ENCODE measurements at regions not wholly inside any gene's neighbourhood (a gene's known extent, or its start where the extent isn't known, plus 50 kb on each side); places are given as distances from the start of the nearest gene placed in this dataset.
"Not testable (repeated sequence)": the region's sequence is repeated elsewhere in the genome, so short reads cannot be mapped to it uniquely, and the experiment has no call there.

- H3K27me3 ChIP-seq; H3K9me3 ChIP-seq (ENCODE audit: low read depth); H2AFZ ChIP-seq; DNase-seq (ENCODE audit: low spot score); H3K4me3 ChIP-seq; H3K4me1 ChIP-seq (ENCODE audit: insufficient read depth); H3K9me2 ChIP-seq (replicated peaks; ENCODE audit: insufficient read depth); H3K27ac ChIP-seq; H3K36me3 ChIP-seq (replicated peaks; ENCODE audit: insufficient read depth, low read depth); H3K4me2 ChIP-seq; H4K20me1 ChIP-seq (ENCODE audit: insufficient read depth, poor library complexity, severe bottlenecking); H3K79me2 ChIP-seq: not testable (repeated sequence)
- 50% methylated on average over 1 of the region's 2 CpGs for WGBS (ENCODE audit: low lambda C conversion rate, missing lambda C conversion rate)
Measured at GRCh38 chr1:761791-762190, 75.3 kb upstream of the OR4F16 start.

DNA sequence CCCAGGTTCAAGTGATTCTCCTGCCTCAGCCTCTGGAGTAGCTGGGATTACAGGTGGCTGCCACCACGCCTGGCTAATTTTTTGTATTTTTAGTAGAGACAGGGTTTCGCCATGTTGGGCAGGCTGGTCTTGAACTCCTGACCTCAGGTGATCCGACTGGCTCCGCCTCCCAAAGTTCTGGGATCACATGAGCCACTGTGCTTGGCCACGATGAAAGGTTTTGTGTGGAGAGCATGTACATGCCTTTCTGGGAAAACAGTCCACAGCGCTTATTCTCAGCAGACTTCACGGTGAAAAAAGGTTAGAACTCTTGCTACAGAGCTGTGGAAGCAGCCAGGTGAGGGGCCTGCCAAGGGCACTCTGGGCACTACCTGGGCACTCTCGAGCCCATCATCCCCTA is 85.0 kb upstream of the OR4F16 start:
- not testable (repeated sequence) for H3K36me3 ChIP-seq (replicated peaks; ENCODE audit: insufficient read depth, low read depth); H3K27ac ChIP-seq; H3K4me1 ChIP-seq (ENCODE audit: insufficient read depth); H3K27me3 ChIP-seq; H3K9me2 ChIP-seq (replicated peaks; ENCODE audit: insufficient read depth); H3K4me3 ChIP-seq; H3K4me2 ChIP-seq; H3K9me3 ChIP-seq (ENCODE audit: low read depth); H4K20me1 ChIP-seq (ENCODE audit: insufficient read depth, poor library complexity, severe bottlenecking); H3K79me2 ChIP-seq; DNase-seq (ENCODE audit: low spot score); H2AFZ ChIP-seq
- WGBS (ENCODE audit: low lambda C conversion rate, missing lambda C conversion rate), result 95% methylated on average over 7 of the region's 8 CpGs

GRCh38 chr1:777480-778180 is 91.2 kb upstream of the OR4F16 start:
- WGBS (ENCODE audit: low lambda C conversion rate, missing lambda C conversion rate), result 95% methylated on average over 23 of the region's 23 CpGs
- H3K4me2 ChIP-seq, result peak overlapping the region; percentile 79
- not testable (repeated sequence) for H4K20me1 ChIP-seq (ENCODE audit: insufficient read depth, poor library complexity, severe bottlenecking); H3K4me1 ChIP-seq (ENCODE audit: insufficient read depth); H3K27me3 ChIP-seq; H2AFZ ChIP-seq; H3K9me2 ChIP-seq (replicated peaks; ENCODE audit: insufficient read depth); H3K36me3 ChIP-seq (replicated peaks; ENCODE audit: insufficient read depth, low read depth); H3K79me2 ChIP-seq; DNase-seq (ENCODE audit: low spot score); H3K9me3 ChIP-seq (ENCODE audit: low read depth)
- peak overlapping the region; percentile 17 for H3K4me3 ChIP-seq
- H3K27ac ChIP-seq, result peak overlapping the region; percentile 94

- H2AFZ ChIP-seq, result peak overlapping the region; percentile 90
- H4K20me1 ChIP-seq (ENCODE audit: insufficient read depth, poor library complexity, severe bottlenecking); H3K36me3 ChIP-seq (replicated peaks; ENCODE audit: insufficient read depth, low read depth); H3K79me2 ChIP-seq; H3K9me3 ChIP-seq (ENCODE audit: low read depth); H3K9me2 ChIP-seq (replicated peaks; ENCODE audit: insufficient read depth); H3K27me3 ChIP-seq; H3K4me1 ChIP-seq (ENCODE audit: insufficient read depth): not testable (repeated sequence)
- peak overlapping the region; percentile 93 for H3K4me2 ChIP-seq
- H3K4me3 ChIP-seq, result peak overlapping the region; percentile 56
- peak; percentile 99 for DNase-seq (ENCODE audit: low spot score)
- TF ChIP-seq, protein P1, sequence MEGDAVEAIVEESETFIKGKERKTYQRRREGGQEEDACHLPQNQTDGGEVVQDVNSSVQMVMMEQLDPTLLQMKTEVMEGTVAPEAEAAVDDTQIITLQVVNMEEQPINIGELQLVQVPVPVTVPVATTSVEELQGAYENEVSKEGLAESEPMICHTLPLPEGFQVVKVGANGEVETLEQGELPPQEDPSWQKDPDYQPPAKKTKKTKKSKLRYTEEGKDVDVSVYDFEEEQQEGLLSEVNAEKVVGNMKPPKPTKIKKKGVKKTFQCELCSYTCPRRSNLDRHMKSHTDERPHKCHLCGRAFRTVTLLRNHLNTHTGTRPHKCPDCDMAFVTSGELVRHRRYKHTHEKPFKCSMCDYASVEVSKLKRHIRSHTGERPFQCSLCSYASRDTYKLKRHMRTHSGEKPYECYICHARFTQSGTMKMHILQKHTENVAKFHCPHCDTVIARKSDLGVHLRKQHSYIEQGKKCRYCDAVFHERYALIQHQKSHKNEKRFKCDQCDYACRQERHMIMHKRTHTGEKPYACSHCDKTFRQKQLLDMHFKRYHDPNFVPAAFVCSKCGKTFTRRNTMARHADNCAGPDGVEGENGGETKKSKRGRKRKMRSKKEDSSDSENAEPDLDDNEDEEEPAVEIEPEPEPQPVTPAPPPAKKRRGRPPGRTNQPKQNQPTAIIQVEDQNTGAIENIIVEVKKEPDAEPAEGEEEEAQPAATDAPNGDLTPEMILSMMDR (IDR thresholded peaks at IDR 0.05; ENCODE audit: poor library complexity), result peak; percentile 53
- 1% methylated on average over 53 of the region's 65 CpGs for WGBS (ENCODE audit: low lambda C conversion rate, missing lambda C conversion rate)
- peak overlapping the region; percentile 97 for H3K27ac ChIP-seq
Measured at GRCh38 chr1:778451-779278, 92.2 kb upstream of the OR4F16 start.

DNA sequence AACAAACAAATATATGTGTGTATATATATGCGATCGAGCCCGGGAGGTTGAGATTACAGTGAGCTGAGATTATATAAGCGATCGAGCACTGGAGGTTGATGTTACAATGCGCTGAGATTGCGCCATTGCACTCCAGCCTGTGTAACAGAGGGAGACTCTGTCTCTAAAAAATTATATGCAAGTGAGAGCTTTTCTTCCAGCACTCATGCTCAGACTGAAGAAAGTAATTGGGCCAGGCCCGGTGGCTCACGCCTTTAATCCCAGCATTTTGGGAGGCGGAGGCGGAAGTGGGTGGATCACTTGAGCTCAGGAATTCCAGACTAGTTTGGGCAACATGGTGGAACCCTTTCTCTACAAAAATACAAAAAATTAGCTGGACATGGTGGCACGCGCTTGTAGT is 93.2 kb upstream of the OR4F16 start:
- not testable (repeated sequence) for H2AFZ ChIP-seq; H3K79me2 ChIP-seq; H3K4me3 ChIP-seq; H3K36me3 ChIP-seq (replicated peaks; ENCODE audit: insufficient read depth, low read depth); H3K27me3 ChIP-seq; H3K27ac ChIP-seq; H3K9me3 ChIP-seq (ENCODE audit: low read depth); H3K9me2 ChIP-seq (replicated peaks; ENCODE audit: insufficient read depth); DNase-seq (ENCODE audit: low spot score); H4K20me1 ChIP-seq (ENCODE audit: insufficient read depth, poor library complexity, severe bottlenecking); H3K4me1 ChIP-seq (ENCODE audit: insufficient read depth)
- peak overlapping the region; percentile 68 for H3K4me2 ChIP-seq
- WGBS (ENCODE audit: low lambda C conversion rate, missing lambda C conversion rate), result 82% methylated on average over 13 of the region's 13 CpGs
